Natural killer cell treated with Interleukin-12 subunit alpha and Interleukin-12 subunit beta and Interleukin-15 and Interleukin-18, amount 100 ng/mL, for 72 hours (primary cell): ENCODE measurements at regions not wholly inside any gene's neighbourhood (a gene's known extent, or its start where the extent isn't known, plus 50 kb on each side); places are given as distances from the start of the nearest gene placed in this dataset.

Experiments
- ATAC-seq, 2 donors: fragments of 150-1000 bp; cut with Tn5 transposase in 1 of 2; sonication (Bioruptor Pico), chemical (Tn5 transposase) in 1 of 2; 2 replicates each; pipeline ENCODE4 v1.10.0; 2021
- DNase-seq: peaks from one replicate; pipeline ENCODE4 v3.0.0; 2022; ENCODE audit warnings: low spot score
- H3K27ac Mint-ChIP-seq, 2 donors: 1 replicate in 1 of 2; 2 replicates in 1 of 2; pipeline ENCODE4 v1.8.0; 2022; ENCODE audit warnings: mixed read lengths in 2 of 2, mild to moderate bottlenecking in 1 of 2, moderate library complexity in 1 of 2
- H3K27me3 Mint-ChIP-seq, 2 donors: 1 replicate in 1 of 2; 2 replicates in 1 of 2; pipeline ENCODE4 v1.8.0; 2022; ENCODE audit warnings: mixed read lengths in 2 of 2
- H3K36me3 Mint-ChIP-seq: one replicate; pipeline ENCODE4 v1.8.0; 2022; ENCODE audit warnings: mixed read lengths
- H3K4me1 Mint-ChIP-seq, 2 donors: 1 replicate in 1 of 2; 2 replicates in 1 of 2; pipeline ENCODE4 v1.8.0; 2022; ENCODE audit warnings: low read depth in 2 of 2, mixed read lengths in 2 of 2, mild to moderate bottlenecking in 1 of 2
- H3K4me3 Mint-ChIP-seq: one replicate; pipeline ENCODE4 v1.8.0; 2022; ENCODE audit warnings: mixed read lengths
- H3K9me3 Mint-ChIP-seq: 2 replicates; pipeline ENCODE4 v1.8.0; 2022; ENCODE audit warnings: mixed read lengths

DNA sequence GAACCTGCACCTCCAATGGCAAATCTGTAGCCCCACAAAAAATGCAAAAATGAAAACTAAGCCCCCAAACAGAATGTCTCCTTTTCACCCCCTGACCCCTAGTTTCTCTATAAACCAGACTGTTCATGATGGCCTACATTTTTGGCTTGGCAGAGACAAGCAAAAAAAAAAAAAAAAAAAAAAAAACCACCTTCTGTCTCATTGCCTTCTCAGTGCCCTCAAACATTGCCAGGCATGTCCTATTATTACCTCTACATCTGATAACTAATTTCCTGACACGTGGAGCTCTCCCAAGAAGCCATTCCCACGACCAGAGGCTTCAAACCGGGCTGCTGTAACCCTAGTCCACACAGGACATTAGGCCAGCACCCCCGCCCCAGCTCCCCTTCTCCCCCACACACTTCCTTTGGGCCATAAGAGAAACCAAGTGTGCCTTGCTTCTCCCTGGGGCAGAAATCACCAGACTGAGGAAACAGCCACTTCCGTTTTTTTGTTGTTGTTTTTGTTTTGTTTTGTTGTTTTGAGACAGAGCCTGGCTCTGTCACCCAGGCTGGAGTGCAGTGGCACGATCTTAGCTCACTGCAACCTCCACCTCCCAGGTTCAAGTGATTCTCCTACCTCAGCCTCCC lies 65.4 kb downstream of the GPR6 start:
- peak overlapping the region in 1 of 2 donors; percentile 44 for H3K27ac Mint-ChIP-seq
- DNase-seq = no peak
- H3K27me3 Mint-ChIP-seq = no peaks in the 10 kb centered on the region
- no peaks in the 10 kb centered on the region for H3K9me3 Mint-ChIP-seq
- no peaks in the 10 kb centered on the region for H3K36me3 Mint-ChIP-seq
- H3K4me3 Mint-ChIP-seq = no peak overlapping the region
- no peak for ATAC-seq
- H3K4me1 Mint-ChIP-seq = peaks cover 11 to 15% of the 10 kb centered on the region in 2 donors

DNA sequence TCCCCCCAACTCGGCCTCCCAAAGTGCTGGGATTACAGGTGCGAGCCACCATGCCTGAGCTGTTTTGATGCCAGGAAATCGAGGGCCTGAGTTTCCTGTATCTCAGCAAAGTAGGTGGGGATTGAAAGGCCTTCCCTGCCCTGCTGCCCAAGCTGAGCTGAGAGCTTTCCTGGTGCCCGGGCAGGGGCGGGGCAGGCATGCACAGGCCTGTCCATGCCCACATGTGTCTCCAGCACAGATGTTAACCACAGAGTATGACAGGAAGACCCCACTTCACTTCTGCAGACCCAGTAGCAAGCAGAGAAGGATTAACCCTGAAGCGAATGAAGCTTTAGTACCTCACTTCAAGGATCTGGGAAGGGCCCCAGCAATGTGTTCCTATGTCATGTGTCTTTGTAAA lies 66.0 kb downstream of the GPR6 start:
- Mint-ChIP-seq H3K4me3 (no peak overlapping the region), H3K27ac (peak overlapping the region in 1 of 2 donors; percentile 44), H3K4me1 (peaks cover 11 to 15% of the 10 kb centered on the region in 2 donors), H3K36me3 (no peaks in the 10 kb centered on the region), H3K9me3 (no peaks in the 10 kb centered on the region), H3K27me3 (no peaks in the 10 kb centered on the region)
- DNase-seq (no peak), ATAC-seq (no peak)

- DNase-seq = no peak
- Mint-ChIP-seq H3K36me3 (no peaks in the 10 kb centered on the region), H3K4me3 (no peak overlapping the region)
These were observed 66.5 kb downstream of the GPR6 start for GRCh38 chr6:110044622-110045021.

GRCh38 chr6:110048221-110048875 lies 70.2 kb downstream of the GPR6 start:
- no peaks in the 10 kb centered on the region for H3K9me3 Mint-ChIP-seq
- H3K27me3 Mint-ChIP-seq = peaks cover 2 to 5% of the 10 kb centered on the region in 2 donors
- H3K4me1 Mint-ChIP-seq = peaks cover 5 to 19% of the 10 kb centered on the region in 2 donors
- no peak overlapping the region for H3K27ac Mint-ChIP-seq
- DNase-seq (no peak), ATAC-seq (no peak)
- no peaks in the 10 kb centered on the region for H3K36me3 Mint-ChIP-seq
- H3K4me3 Mint-ChIP-seq = no peak overlapping the region

More at GRCh38 chr6:110044622-110045021, 66.5 kb downstream of the GPR6 start:
- peaks cover 5 to 14% of the 10 kb centered on the region in 2 donors for H3K4me1 Mint-ChIP-seq
- no peaks in the 10 kb centered on the region for H3K27me3 Mint-ChIP-seq
- H3K27ac Mint-ChIP-seq = no peak overlapping the region
- no peak for ATAC-seq
- no peaks in the 10 kb centered on the region for H3K9me3 Mint-ChIP-seq

DNA sequence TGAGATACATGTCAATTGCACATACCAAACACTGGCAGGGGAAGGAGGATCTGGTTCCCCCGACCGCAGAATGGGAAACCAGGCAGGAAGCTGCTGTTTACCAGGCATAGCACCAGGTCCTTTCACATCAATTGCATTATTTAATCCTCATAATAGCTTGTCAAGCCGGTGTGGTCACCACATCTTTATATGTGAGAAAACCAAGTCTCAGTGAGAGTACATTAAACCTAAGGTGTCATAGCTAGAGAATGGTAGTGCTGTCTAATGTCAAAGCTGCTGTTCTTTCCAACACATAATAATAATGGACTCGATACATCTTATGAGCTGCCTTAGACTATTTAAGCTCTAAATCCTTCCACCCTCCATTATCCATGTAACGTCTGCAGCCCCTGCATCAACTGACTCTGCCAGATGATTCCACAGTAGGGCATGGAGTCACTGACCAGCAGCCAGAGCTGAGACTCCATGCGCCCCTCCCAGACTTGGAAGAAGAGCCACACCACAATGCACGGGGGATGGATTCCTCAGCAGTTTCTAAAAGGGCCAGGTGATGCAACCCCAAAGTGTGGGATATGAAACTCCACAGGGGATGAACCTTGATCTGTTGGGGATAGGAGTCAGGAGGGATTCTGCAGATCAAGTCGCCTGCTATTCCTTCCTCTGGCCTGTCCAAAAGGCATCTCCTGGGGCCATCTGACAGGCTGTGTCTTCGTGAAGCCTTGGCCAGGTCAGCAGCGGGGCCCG lies 71.8 kb downstream of the GPR6 start:
- Mint-ChIP-seq H3K4me1 (peaks cover 5 to 16% of the 10 kb centered on the region in 2 donors), H3K36me3 (no peaks in the 10 kb centered on the region), H3K4me3 (no peak overlapping the region), H3K27me3 (peaks cover 2 to 10% of the 10 kb centered on the region in 2 donors), H3K9me3 (no peaks in the 10 kb centered on the region), H3K27ac (no peak overlapping the region)
- ATAC-seq (no peak), DNase-seq (no peak)
